ENCODE measurements at regions not wholly inside any gene's neighbourhood (a gene's known extent, or its start where the extent isn't known, plus 50 kb on each side); places are given as distances from the start of the nearest gene placed in this dataset.

GRCh38 chr11:25529572-25529971 is 802.4 kb upstream of the ANO3 start:
- POLR2A ChIA-PET = no interaction called here
- DNase-seq (ENCODE audit: low read depth in 1 of 2, low spot score in 1 of 2) (no peak), FAIRE-seq (no peak), ATAC-seq (no peak)
- no peaks in the 10 kb centered on the region for H3K9me3 ChIP-seq
- H3K4me1 ChIP-seq = no peaks in the 10 kb centered on the region
- no peak overlapping the region for H3K4me2 ChIP-seq
- CTCF ChIA-PET = no interaction called here
- 7% methylated on average over 1 of the region's 1 CpG for WGBS (ENCODE audit: missing lambda C conversion rate)
- no peak overlapping the region for H3K27ac ChIP-seq
- TF ChIP-seq HOXB13 (CRISPR knock-in tag; IDR thresholded peaks at IDR 0.05; ENCODE audit: low read depth) = no peak
- no peak for TF ChIP-seq POLR2A (IDR thresholded peaks at IDR 0.05; ENCODE audit: low read length)
- TF ChIP-seq EP300 (IDR thresholded peaks at IDR 0.05) = no peak
- TF ChIP-seq BHLHE40 (IDR thresholded peaks at IDR 0.05; ENCODE audit: low read depth, low read length) = no peak
- TF ChIP-seq ZC3H11A (IDR thresholded peaks at IDR 0.05) = no peak
- TF ChIP-seq CEBPB (IDR thresholded peaks at IDR 0.05) = no peak
- no peak for TF ChIP-seq FOSB (CRISPR knock-in tag; IDR thresholded peaks at IDR 0.05)
- no peak for TF ChIP-seq CHD2 (IDR thresholded peaks at IDR 0.05; ENCODE audit: low read length, partially characterized antibody)
- no peak overlapping the region for H3K4me3 ChIP-seq

- Histone ChIP-seq H3K9me3 (no peaks in the 10 kb centered on the region), H3K27ac (no peak overlapping the region), H3K4me3 (no peak overlapping the region), H3K4me1 (no peaks in the 10 kb centered on the region), H3K4me2 (no peak overlapping the region)
- FAIRE-seq (no peak), DNase-seq (ENCODE audit: low read depth in 1 of 2, low spot score in 1 of 2) (no peak), ATAC-seq (no peak)
- POLR2A ChIA-PET = no interaction called here
- WGBS (ENCODE audit: missing lambda C conversion rate) = 14% methylated on average over 4 of the region's 4 CpGs
- CTCF ChIA-PET = no interaction called here
- TF ChIP-seq, protein P1, sequence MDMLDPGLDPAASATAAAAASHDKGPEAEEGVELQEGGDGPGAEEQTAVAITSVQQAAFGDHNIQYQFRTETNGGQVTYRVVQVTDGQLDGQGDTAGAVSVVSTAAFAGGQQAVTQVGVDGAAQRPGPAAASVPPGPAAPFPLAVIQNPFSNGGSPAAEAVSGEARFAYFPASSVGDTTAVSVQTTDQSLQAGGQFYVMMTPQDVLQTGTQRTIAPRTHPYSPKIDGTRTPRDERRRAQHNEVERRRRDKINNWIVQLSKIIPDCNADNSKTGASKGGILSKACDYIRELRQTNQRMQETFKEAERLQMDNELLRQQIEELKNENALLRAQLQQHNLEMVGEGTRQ (IDR thresholded peaks at IDR 0.05) = no peak
- TF ChIP-seq ZFP36 (IDR thresholded peaks at IDR 0.05; ENCODE audit: borderline replicate concordance, partially characterized antibody) (no peak), HES2 (IDR thresholded peaks at IDR 0.05) (no peak), HOXB13 (CRISPR knock-in tag; IDR thresholded peaks at IDR 0.05; ENCODE audit: low read depth) (no peak), FOXS1 (CRISPR knock-in tag; IDR thresholded peaks at IDR 0.05) (no peak), SREBF2 (IDR thresholded peaks at IDR 0.05) (no peak), RCOR1 (IDR thresholded peaks at IDR 0.05; ENCODE audit: low read depth, low read length) (no peak), HEYL (CRISPR knock-in tag; IDR thresholded peaks at IDR 0.05) (no peak), PHF8 (IDR thresholded peaks at IDR 0.05; ENCODE audit: borderline replicate concordance, low read depth) (no peak), RAD21 (conservative IDR thresholded peaks at IDR 0.05 in 1 of 2, IDR thresholded peaks at IDR 0.05 in 1 of 2) (no peak), HOXA7 (CRISPR knock-in tag; IDR thresholded peaks at IDR 0.05) (no peak), RARB (CRISPR knock-in tag; IDR thresholded peaks at IDR 0.05) (no peak), CTCF (IDR thresholded peaks at IDR 0.05) (no peak), JUN (IDR thresholded peaks at IDR 0.05) (no peak), CBX2 (IDR thresholded peaks at IDR 0.05; ENCODE audit: borderline replicate concordance, low read depth) (no peak), NFE2L2 (conservative IDR thresholded peaks at IDR 0.05; ENCODE audit: low read length) (no peak), GATA3 (IDR thresholded peaks at IDR 0.05; ENCODE audit: borderline replicate concordance) (no peak), SMC3 (IDR thresholded peaks at IDR 0.05) (no peak), HDAC2 (IDR thresholded peaks at IDR 0.05) (no peak)
Measured at GRCh38 chr11:25535467-25536272, 796.3 kb upstream of the ANO3 start.

All from A549 (cell line).